ENCODE measurements at regions not wholly inside any gene's neighbourhood (a gene's known extent, or its start where the extent isn't known, plus 50 kb on each side); places are given as distances from the start of the nearest gene placed in this dataset.

GRCh38 chr3:26260139-26260538 lies 362.4 kb upstream of the LRRC3B start:
- TF ChIP-seq EZH2phosphoT487 (IDR thresholded peaks at IDR 0.05; ENCODE audit: borderline replicate concordance, low read length), result no peak
- no peak for TF ChIP-seq CTCF (conservative IDR thresholded peaks at IDR 0.05; ENCODE audit: low read depth, low read length)
- TF ChIP-seq EZH2 (IDR thresholded peaks at IDR 0.05; ENCODE audit: low read length, unreplicated experiment), result no peak
- no peak overlapping the region for H3K4me2 ChIP-seq (ENCODE audit: low read length)
- BruUV-seq (replicated peaks), result no TSS peak
- no peaks in the 10 kb centered on the region for H3K27me3 ChIP-seq (ENCODE audit: low read length)
- H3K79me2 ChIP-seq (ENCODE audit: low read length), result no peaks in the 10 kb centered on the region
- no peaks in the 10 kb centered on the region for H3K36me3 ChIP-seq (ENCODE audit: low read depth, low read length)
- H3F3A ChIP-seq (ENCODE audit: low read length, unreplicated experiment), result no peaks in the 10 kb centered on the region
- H4K20me1 ChIP-seq (ENCODE audit: low read length), result no peaks in the 10 kb centered on the region
- no peak for DNase-seq
- H3K9me2 ChIP-seq (replicated peaks; ENCODE audit: low read length), result no peaks in the 10 kb centered on the region
- ChIA-PET CTCF (no interaction called here), POLR2A (ENCODE audit: unreplicated experiment) (no interaction called here)
- H2AFZ ChIP-seq (ENCODE audit: low read length), result no peak overlapping the region
- peaks cover 34% of the 10 kb centered on the region for H3K9me3 ChIP-seq (ENCODE audit: low read length)
- H3K4me1 ChIP-seq (ENCODE audit: insufficient read depth, low read length), result no peaks in the 10 kb centered on the region
- ATAC-seq, result no peak
- H3K27ac ChIP-seq (ENCODE audit: low read length), result no peak overlapping the region
- intact Hi-C loops (cut with micrococcal nuclease), result no loop called here
- no peak overlapping the region for H3K4me3 ChIP-seq (ENCODE audit: low read length)
- no peak overlapping the region for H3K9ac ChIP-seq (ENCODE audit: low read length)

GRCh38 chr3:26264708-26265107 lies 357.9 kb upstream of the LRRC3B start:
- intact Hi-C loops (cut with micrococcal nuclease), result no loop called here
- H3K9me2 ChIP-seq (replicated peaks; ENCODE audit: low read length), result no peaks in the 10 kb centered on the region
- ATAC-seq (no peak), DNase-seq (no peak)
- H3K79me2 ChIP-seq (ENCODE audit: low read length), result no peaks in the 10 kb centered on the region
- no peaks in the 10 kb centered on the region for H3K4me1 ChIP-seq (ENCODE audit: insufficient read depth, low read length)
- POLR2A ChIA-PET (ENCODE audit: unreplicated experiment), result no interaction called here
- no peak overlapping the region for H3K9ac ChIP-seq (ENCODE audit: low read length)
- H4K20me1 ChIP-seq (ENCODE audit: low read length), result no peaks in the 10 kb centered on the region
- H3K4me3 ChIP-seq (ENCODE audit: low read length), result no peak overlapping the region
- H3K27ac ChIP-seq (ENCODE audit: low read length), result no peak overlapping the region
- H3K9me3 ChIP-seq (ENCODE audit: low read length), result peaks cover 36% of the 10 kb centered on the region; the same call in 1 of the 2 replicates
- no peaks in the 10 kb centered on the region for H3K27me3 ChIP-seq (ENCODE audit: low read length)
- no TSS peak for BruUV-seq (replicated peaks)
- H3F3A ChIP-seq (ENCODE audit: low read length, unreplicated experiment), result no peaks in the 10 kb centered on the region
- no peak overlapping the region for H2AFZ ChIP-seq (ENCODE audit: low read length)
- CTCF ChIA-PET, result no interaction called here
- no peak overlapping the region for H3K4me2 ChIP-seq (ENCODE audit: low read length)
- no peaks in the 10 kb centered on the region for H3K36me3 ChIP-seq (ENCODE audit: low read depth, low read length)
- no peak for TF ChIP-seq EZH2phosphoT487 (IDR thresholded peaks at IDR 0.05; ENCODE audit: borderline replicate concordance, low read length)
- TF ChIP-seq CTCF (conservative IDR thresholded peaks at IDR 0.05; ENCODE audit: low read depth, low read length), result no peak
- TF ChIP-seq EZH2 (IDR thresholded peaks at IDR 0.05; ENCODE audit: low read length, unreplicated experiment), result no peak

- no TSS peak for BruUV-seq (replicated peaks)
- Histone ChIP-seq H3K27ac (ENCODE audit: low read length) (no peak overlapping the region), H3K79me2 (ENCODE audit: low read length) (no peaks in the 10 kb centered on the region), H3K9me2 (replicated peaks; ENCODE audit: low read length) (no peaks in the 10 kb centered on the region), H3K4me1 (ENCODE audit: insufficient read depth, low read length) (no peaks in the 10 kb centered on the region), H3K4me3 (ENCODE audit: low read length) (no peak overlapping the region), H3K27me3 (ENCODE audit: low read length) (no peaks in the 10 kb centered on the region), H3K36me3 (ENCODE audit: low read depth, low read length) (no peaks in the 10 kb centered on the region), H2AFZ (ENCODE audit: low read length) (no peak overlapping the region), H3K4me2 (ENCODE audit: low read length) (no peak overlapping the region), H4K20me1 (ENCODE audit: low read length) (no peaks in the 10 kb centered on the region), H3K9ac (ENCODE audit: low read length) (no peak overlapping the region), H3F3A (ENCODE audit: low read length, unreplicated experiment) (no peaks in the 10 kb centered on the region), H3K9me3 (ENCODE audit: low read length) (peaks cover 31% of the 10 kb centered on the region; the same call in 1 of the 2 replicates)
- DNase-seq (no peak), ATAC-seq (no peak)
- ChIA-PET POLR2A (ENCODE audit: unreplicated experiment) (no interaction called here), CTCF (no interaction called here)
- no peak for TF ChIP-seq EZH2phosphoT487 (IDR thresholded peaks at IDR 0.05; ENCODE audit: borderline replicate concordance, low read length)
- TF ChIP-seq CTCF (conservative IDR thresholded peaks at IDR 0.05; ENCODE audit: low read depth, low read length), result no peak
- no peak for TF ChIP-seq EZH2 (IDR thresholded peaks at IDR 0.05; ENCODE audit: low read length, unreplicated experiment)
- intact Hi-C loops (cut with micrococcal nuclease), result no loop called here
Observed at GRCh38 chr3:26271848-26272247, 350.7 kb upstream of the LRRC3B start.
